ENCODE measurements at regions not wholly inside any gene's neighbourhood (a gene's known extent, or its start where the extent isn't known, plus 50 kb on each side); places are given as distances from the start of the nearest gene placed in this dataset.

GRCh38 chr4:181971411-181971810, 271.8 kb upstream of the TENM3 start:
- TF ChIP-seq CTCF (conservative IDR thresholded peaks at IDR 0.05; ENCODE audit: low read depth, low read length): no peak
- TF ChIP-seq EZH2 (IDR thresholded peaks at IDR 0.05; ENCODE audit: borderline replicate concordance, low read depth, low read length, poor library complexity, severe bottlenecking): no peak
